Peyer's patch (tissue), 4 donors: ENCODE measurements at regions not wholly inside any gene's neighbourhood (a gene's known extent, or its start where the extent isn't known, plus 50 kb on each side); places are given as distances from the start of the nearest gene placed in this dataset.

Experiments used
- CTCF ChIP-seq, 6 experiments: fragments of 450-650 bp in 4 of 6; fragments of 200-600 bp in 2 of 6; sonication (generic) in 1 of 6; IDR thresholded peaks; one replicate each; pipeline ENCODE4 v1.5.1; 2017 to 2019; ENCODE audit warnings: antibody characterized with exemption in 6 of 6, mild to moderate bottlenecking in 3 of 6, moderate library complexity in 1 of 6
- POLR2A ChIP-seq, 2 donors: fragments of 450-650 bp; IDR thresholded peaks; one replicate each; pipeline ENCODE4 v1.5.1; 2017; ENCODE audit warnings: antibody characterized with exemption in 2 of 2, mild to moderate bottlenecking in 2 of 2, moderate library complexity in 2 of 2

GRCh38 chr10:59508296-59508695, 145.9 kb upstream of the FAM13C start:
- TF ChIP-seq CTCF (IDR thresholded peaks at IDR 0.05) (no peak), POLR2A (IDR thresholded peaks at IDR 0.05) (no peak)
